A549 (cell line): ENCODE measurements at regions not wholly inside any gene's neighbourhood (a gene's known extent, or its start where the extent isn't known, plus 50 kb on each side); places are given as distances from the start of the nearest gene placed in this dataset.

Experiments
- ATAC-seq, 2 experiments: fragments of 200-7000 bp in 1 of 2; fragments of >200 bp in 1 of 2; cut with Nextera tagmentation in 1 of 2; cut with Tn5 transposase in 1 of 2; 3 replicates each; pipeline versions ENCODE4 v1.8.0 to v1.9.1; 2018 to 2020; ENCODE audit warnings: mild to moderate bottlenecking in 1 of 2, moderate library complexity in 1 of 2
- CTCF ChIA-PET: fragments of 300-600 bp; sonication (Branson Sonifier 250); formaldehyde crosslinking; extraction: SDS; loops from one replicate; lab custom pipeline; 2021; ENCODE audit warnings: antibody characterized with exemption, inconsistent platforms; lab: Yijun Ruan, JAX
- POLR2A ChIA-PET: fragments of 350-600 bp; formaldehyde crosslinking; extraction: SDS; loops from one replicate; lab custom pipeline; 2021; ENCODE audit warnings: antibody characterized with exemption, inconsistent platforms; lab: Yijun Ruan, JAX
- DNase-seq, 2 experiments: peaks; one replicate each; pipeline versions ENCODE4 v3.0.0 to v3.0.0-alpha.2; 2011 to 2016; ENCODE audit warnings: low read depth in 1 of 2, low spot score in 1 of 2
- FAIRE-seq: peaks from 2 replicates; lab custom pipeline; 2011; peaks lifted over from hg19 to GRCh38; lab: Jason Lieb, UNC
- H3K27ac ChIP-seq, 2 experiments: fragments of >200 bp; sonication (Bioruptor Twin); formaldehyde crosslinking; 3 replicates each; pipeline ENCODE4 v1.5.1; 2016 to 2017
- H3K4me1 ChIP-seq: fragments of >200 bp; sonication (Bioruptor Twin); formaldehyde crosslinking; 3 replicates; pipeline ENCODE4 v1.6.1; 2016
- H3K4me2 ChIP-seq: fragments of >200 bp; sonication (Bioruptor Twin); formaldehyde crosslinking; 3 replicates; pipeline ENCODE4 v1.6.1; 2016
- H3K4me3 ChIP-seq: fragments of >200 bp; sonication (Bioruptor Twin); formaldehyde crosslinking; 3 replicates; pipeline ENCODE4 v1.5.1; 2016
- H3K9me3 ChIP-seq: fragments of >200 bp; sonication (Bioruptor Twin); formaldehyde crosslinking; 3 replicates; pipeline ENCODE4 v1.6.1; 2016
- BHLHE40 ChIP-seq: IDR thresholded peaks from 2 replicates; pipeline ENCODE4 v1.6.1; 2012; ENCODE audit warnings: low read depth, low read length, inconsistent platforms
- CEBPB ChIP-seq, 2 experiments: fragments of >200 bp in 1 of 2; sonication (Bioruptor Twin) in 1 of 2; formaldehyde crosslinking in 1 of 2; IDR thresholded peaks; 2 replicates each; pipeline ENCODE4 v1.6.1; 2012 to 2016
- E2F6 ChIP-seq: IDR thresholded peaks from 2 replicates; pipeline ENCODE4 v1.6.1; 2012; ENCODE audit warnings: low read depth, borderline replicate concordance
- EHMT2 ChIP-seq: fragments of 200-600 bp; sonication (generic); IDR thresholded peaks from 2 replicates; pipeline ENCODE4 v1.6.1; 2016; ENCODE audit warnings: antibody characterized with exemption, low read depth, mild to moderate bottlenecking, moderate library complexity
- FOSL2 ChIP-seq, 2 experiments: fragments of 450-650 bp in 1 of 2; fragments of >200 bp in 1 of 2; sonication (Bioruptor Twin) in 1 of 2; formaldehyde crosslinking; IDR thresholded peaks; 2 replicates each; pipeline versions ENCODE4 v1.5.0 to v1.6.1; 2016 to 2020; ENCODE audit warnings: mild to moderate bottlenecking in 1 of 2, moderate library complexity in 1 of 2
- FOXS1 ChIP-seq: fragments of 250-450 bp; sonication (Bioruptor Pico); IDR thresholded peaks from 2 replicates; pipeline ENCODE4 v1.5.0; 2020; ENCODE audit warnings: mild to moderate bottlenecking, moderate library complexity
- HDAC2 ChIP-seq: fragments of 200-600 bp; sonication (generic); IDR thresholded peaks from 2 replicates; pipeline ENCODE4 v1.6.1; 2016
- HEYL ChIP-seq: fragments of 250-450 bp; sonication (Bioruptor Pico); IDR thresholded peaks from 2 replicates; pipeline ENCODE4 v1.8.0; 2021; ENCODE audit warnings: mild to moderate bottlenecking, moderate library complexity
- HOXA7 ChIP-seq: fragments of 250-450 bp; sonication (Bioruptor Pico); IDR thresholded peaks from 2 replicates; pipeline ENCODE4 v1.5.0; 2020; ENCODE audit warnings: mild to moderate bottlenecking, moderate library complexity
- JUN ChIP-seq, 2 experiments: fragments of >200 bp; sonication (Bioruptor Twin); formaldehyde crosslinking; IDR thresholded peaks; 2 replicates in 1 of 2; 3 replicates in 1 of 2; pipeline ENCODE4 v1.6.1; 2016 to 2017
- JUNB ChIP-seq: fragments of >200 bp; sonication (Bioruptor Twin); formaldehyde crosslinking; IDR thresholded peaks from 2 replicates; pipeline ENCODE4 v1.6.1; 2016
- KDM1A ChIP-seq: fragments of 200-600 bp; sonication (generic); IDR thresholded peaks from 2 replicates; pipeline ENCODE4 v1.6.1; 2016; ENCODE audit warnings: low read depth, mild to moderate bottlenecking
- MAX ChIP-seq: IDR thresholded peaks from 2 replicates; pipeline ENCODE4 v1.6.1; 2012
- NFE2L2 ChIP-seq: fragments of 150-350 bp; conservative IDR thresholded peaks from 2 replicates; pipeline ENCODE4 v1.6.1; 2014; ENCODE audit warnings: low read length
- NPAS2 ChIP-seq: fragments of 250-450 bp; sonication (Bioruptor Pico); IDR thresholded peaks from 2 replicates; pipeline ENCODE4 v1.8.0; 2022; ENCODE audit warnings: mild to moderate bottlenecking, moderate library complexity, borderline replicate concordance
- PHF8 ChIP-seq: fragments of 200-600 bp; sonication (generic); IDR thresholded peaks from 2 replicates; pipeline ENCODE4 v1.6.1; 2016; ENCODE audit warnings: low read depth, mild to moderate bottlenecking, antibody characterized with exemption, moderate library complexity, borderline replicate concordance
- POLR2A ChIP-seq: IDR thresholded peaks from 2 replicates; pipeline ENCODE4 v1.6.1; 2012; ENCODE audit warnings: mild to moderate bottlenecking, low read length
- POLR2AphosphoS2 ChIP-seq: conservative IDR thresholded peaks from 2 replicates; pipeline ENCODE4 v1.6.1; 2012; ENCODE audit warnings: low read length, improper control_type of control experiment, inconsistent platforms
- RFX5 ChIP-seq: fragments of 450-650 bp; IDR thresholded peaks from 2 replicates; pipeline ENCODE4 v1.7.1; 2014; ENCODE audit warnings: antibody characterized with exemption, mild to moderate bottlenecking, moderate library complexity
- TP53 ChIP-seq: fragments of 250-450 bp; sonication (Bioruptor Pico); IDR thresholded peaks from 2 replicates; pipeline ENCODE4 v1.5.0; 2021; ENCODE audit warnings: mild to moderate bottlenecking, moderate library complexity
- USF2 ChIP-seq: fragments of 450-650 bp; IDR thresholded peaks from 2 replicates; pipeline ENCODE4 v1.6.1; 2014; ENCODE audit warnings: antibody characterized with exemption
- ZSCAN20 ChIP-seq: fragments of 250-450 bp; sonication (Bioruptor Pico); IDR thresholded peaks from 2 replicates; pipeline ENCODE4 v1.8.0; 2022; ENCODE audit warnings: mild to moderate bottlenecking, moderate library complexity
- WGBS: methylation state at CpG from one replicate; pipeline ENCODE4 v1.1.6; 2017; ENCODE audit errors: missing lambda C conversion rate; 5-methylcytosine and 5-hydroxymethylcytosine counted together
- TF ChIP-seq, protein P1 (sequence below): fragments of 150-350 bp; IDR thresholded peaks from 2 replicates; pipeline ENCODE4 v1.6.1; 2014; ENCODE audit warnings: low read depth, mild to moderate bottlenecking, low read length
- TF ChIP-seq, protein P2 (sequence below): fragments of >200 bp; sonication (Bioruptor Twin); formaldehyde crosslinking; IDR thresholded peaks from 3 replicates; pipeline ENCODE4 v1.6.1; 2016

DNA sequence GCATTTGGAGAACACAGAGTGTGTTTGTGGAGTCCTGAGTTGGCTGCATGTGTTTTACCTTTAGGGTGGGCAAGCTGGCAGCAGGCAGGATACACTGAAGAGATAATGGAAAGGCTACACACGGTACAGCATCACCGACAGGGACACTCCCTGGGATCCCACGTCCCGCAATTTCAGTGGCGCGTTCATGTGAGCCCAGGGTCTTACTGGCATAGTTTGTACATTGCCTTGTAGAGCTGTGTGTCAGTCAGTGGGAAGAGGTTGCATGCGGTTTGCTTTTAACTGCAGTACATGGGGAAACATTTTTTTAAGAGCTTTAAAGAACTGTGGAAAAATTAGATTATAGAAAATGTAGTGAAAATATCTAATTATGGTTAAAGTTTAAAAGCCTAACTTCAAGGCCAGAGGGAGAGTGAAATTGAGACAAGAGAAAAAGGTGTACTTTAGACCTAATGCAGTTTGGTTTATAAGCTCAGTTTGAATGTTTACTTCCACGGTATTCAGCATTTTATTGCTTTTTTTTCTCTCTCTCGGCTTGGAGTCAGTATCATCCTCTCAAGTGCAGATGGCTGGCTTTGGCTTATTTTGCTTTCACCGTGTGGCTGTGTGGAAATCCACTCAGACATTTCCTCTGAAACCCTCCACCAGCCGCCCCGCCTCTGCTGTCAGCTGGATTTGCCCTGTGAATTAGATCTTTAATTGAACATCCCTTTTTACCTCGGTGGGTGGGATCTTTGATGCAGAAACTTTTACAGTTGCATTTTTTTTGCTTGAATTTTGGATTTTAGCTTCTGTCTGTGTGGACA lies 364.2 kb upstream of the COBL start:
- H3K4me2 ChIP-seq = no peak overlapping the region
- TF ChIP-seq POLR2AphosphoS2 (no peak), NPAS2 (CRISPR knock-in tag) (no peak), BHLHE40 (no peak), JUNB (no peak), USF2 (no peak), FOXS1 (CRISPR knock-in tag) (no peak), MAX (no peak)
- TF ChIP-seq, protein P1, sequence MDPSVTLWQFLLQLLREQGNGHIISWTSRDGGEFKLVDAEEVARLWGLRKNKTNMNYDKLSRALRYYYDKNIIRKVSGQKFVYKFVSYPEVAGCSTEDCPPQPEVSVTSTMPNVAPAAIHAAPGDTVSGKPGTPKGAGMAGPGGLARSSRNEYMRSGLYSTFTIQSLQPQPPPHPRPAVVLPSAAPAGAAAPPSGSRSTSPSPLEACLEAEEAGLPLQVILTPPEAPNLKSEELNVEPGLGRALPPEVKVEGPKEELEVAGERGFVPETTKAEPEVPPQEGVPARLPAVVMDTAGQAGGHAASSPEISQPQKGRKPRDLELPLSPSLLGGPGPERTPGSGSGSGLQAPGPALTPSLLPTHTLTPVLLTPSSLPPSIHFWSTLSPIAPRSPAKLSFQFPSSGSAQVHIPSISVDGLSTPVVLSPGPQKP = no peak
- H3K9me3 ChIP-seq = no peaks in the 10 kb centered on the region
- no peak overlapping the region for H3K27ac ChIP-seq
- H3K4me3 ChIP-seq = no peak overlapping the region
- FAIRE-seq (no peak), DNase-seq (no peak), ATAC-seq (no peak)
- WGBS = 23% methylated on average over 13 of the region's 13 CpGs
- ChIA-PET CTCF (interaction anchor here (1.3 kb wide), 1 partner anchor 34 kb away, joined by 3 read pairs; no protein-coding TSS in a partner anchor), POLR2A (no interaction called here)
- no peaks in the 10 kb centered on the region for H3K4me1 ChIP-seq

GRCh38 chr7:51679358-51679757 lies 362.7 kb upstream of the COBL start:
- DNase-seq = no peak
- ATAC-seq = no peak
- H3K9me3 ChIP-seq = no peaks in the 10 kb centered on the region
- H3K4me1 ChIP-seq = no peaks in the 10 kb centered on the region
- no peak overlapping the region for H3K4me2 ChIP-seq
- POLR2A ChIA-PET = no interaction called here
- no peak for FAIRE-seq
- WGBS = 26% methylated on average over 9 of the region's 9 CpGs
- CTCF ChIA-PET = no interaction called here
- TF ChIP-seq JUN (IDR thresholded peaks at IDR 0.05) (no peak), POLR2AphosphoS2 (no peak), CEBPB (IDR thresholded peaks at IDR 0.05) (no peak), ZSCAN20 (CRISPR knock-in tag) (no peak), PHF8 (no peak), HDAC2 (no peak), TP53 (CRISPR knock-in tag) (no peak), HOXA7 (no peak), EHMT2 (no peak), POLR2A (no peak), NFE2L2 (no peak), FOSL2 (IDR thresholded peaks at IDR 0.05) (no peak), FOSL2 (CRISPR knock-in tag; IDR thresholded peaks at IDR 0.05) (no peak), KDM1A (no peak), E2F6 (no peak), HEYL (no peak), RFX5 (no peak)
- TF ChIP-seq, protein P2, sequence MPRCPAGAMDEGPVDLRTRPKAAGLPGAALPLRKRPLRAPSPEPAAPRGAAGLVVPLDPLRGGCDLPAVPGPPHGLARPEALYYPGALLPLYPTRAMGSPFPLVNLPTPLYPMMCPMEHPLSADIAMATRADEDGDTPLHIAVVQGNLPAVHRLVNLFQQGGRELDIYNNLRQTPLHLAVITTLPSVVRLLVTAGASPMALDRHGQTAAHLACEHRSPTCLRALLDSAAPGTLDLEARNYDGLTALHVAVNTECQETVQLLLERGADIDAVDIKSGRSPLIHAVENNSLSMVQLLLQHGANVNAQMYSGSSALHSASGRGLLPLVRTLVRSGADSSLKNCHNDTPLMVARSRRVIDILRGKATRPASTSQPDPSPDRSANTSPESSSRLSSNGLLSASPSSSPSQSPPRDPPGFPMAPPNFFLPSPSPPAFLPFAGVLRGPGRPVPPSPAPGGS = no peak
- TF ChIP-seq, protein P1 = no peak
- no peak overlapping the region for H3K27ac ChIP-seq
- no peak overlapping the region for H3K4me3 ChIP-seq
